Fibroblast of skin of right biceps (primary cell): ENCODE measurements at regions not wholly inside any gene's neighbourhood (a gene's known extent, or its start where the extent isn't known, plus 50 kb on each side); places are given as distances from the start of the nearest gene placed in this dataset.
A peak's percentile ranks its signal among the peaks of the same experiment; 100 is the strongest.

ENCODE experiments used
- DNase-seq: peaks from one replicate; pipeline ENCODE4 v3.0.0-alpha.2; 2013

DNA sequence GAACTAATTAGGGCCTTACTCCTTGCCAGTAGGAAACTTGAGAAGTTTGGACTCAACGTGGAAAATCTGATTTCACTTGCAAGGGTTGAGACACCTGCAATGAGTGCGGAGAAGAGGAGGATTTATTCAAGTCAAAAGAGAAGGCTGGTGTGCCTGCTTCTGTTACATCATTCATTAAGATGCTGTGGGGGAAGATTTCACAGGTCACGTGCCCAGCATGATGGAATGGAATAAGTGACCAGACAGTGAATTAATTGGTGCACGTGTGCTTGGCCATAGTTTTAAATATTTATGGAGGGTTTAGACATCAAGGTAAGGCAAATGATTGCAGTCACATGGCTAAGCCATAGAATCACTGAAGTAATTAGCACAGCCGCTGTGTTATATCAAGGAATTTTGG, 155.0 kb downstream of the C7orf25 start:
- DNase-seq: no peak

GRCh38 chr7:42753811-42754363, 158.0 kb downstream of the C7orf25 start:
- DNase-seq: no peak

DNA sequence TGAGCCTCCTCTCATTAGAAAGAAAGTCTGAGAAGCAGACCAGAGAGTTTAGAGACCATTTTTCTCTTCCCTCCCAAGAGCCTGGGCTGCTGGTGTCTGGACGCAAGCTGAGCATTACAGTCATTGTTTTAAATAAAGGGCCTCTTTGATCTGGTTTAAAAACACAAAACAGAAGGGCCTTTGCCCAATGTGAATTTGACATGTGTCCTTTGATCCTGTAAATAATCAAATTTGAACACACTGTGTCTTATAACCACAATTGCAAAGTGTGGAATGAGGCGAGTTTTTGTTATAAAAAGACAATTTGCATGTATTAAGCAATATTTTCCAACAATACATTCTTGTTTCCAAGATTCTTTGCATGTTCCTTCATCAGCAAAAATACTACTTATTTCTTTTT, 158.5 kb downstream of the C7orf25 start:
- no peak for DNase-seq

DNA sequence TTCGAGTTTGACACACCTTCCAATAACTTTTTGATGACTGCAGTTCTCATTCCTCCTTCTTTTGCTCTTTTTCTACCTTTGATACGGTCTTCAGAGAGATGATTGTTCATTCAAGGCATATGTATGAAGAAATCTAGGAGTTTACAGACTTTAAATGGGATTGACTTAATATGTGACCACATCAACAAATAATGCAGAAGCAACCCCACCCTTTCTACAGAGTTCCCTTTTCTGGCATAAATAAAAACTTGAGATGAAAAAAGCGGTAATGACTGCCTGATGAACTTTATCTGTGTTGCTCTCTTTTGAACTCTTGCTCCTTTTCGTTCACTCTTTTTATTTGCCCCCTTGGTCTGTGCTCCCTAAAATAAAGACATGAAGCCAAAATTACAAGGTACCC, 161.7 kb downstream of the C7orf25 start:
- DNase-seq: no peak

DNA sequence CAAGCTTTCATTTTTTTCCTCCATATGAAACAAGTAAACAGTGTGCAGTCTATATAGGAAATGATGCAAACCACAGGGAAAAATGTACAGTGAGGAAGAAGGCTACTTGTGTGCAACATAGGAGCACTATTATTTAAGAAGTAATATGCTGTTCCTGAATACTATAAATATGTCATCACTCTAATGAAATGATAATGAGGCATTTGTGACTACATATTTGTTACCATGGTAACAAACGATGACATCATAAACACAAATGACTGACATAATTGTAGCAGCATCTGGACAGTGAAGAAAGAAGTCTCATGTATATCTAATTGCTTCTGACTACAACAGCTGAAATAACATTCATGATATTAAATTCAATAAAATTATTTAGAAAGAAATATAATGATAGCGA, 164.8 kb downstream of the C7orf25 start:
- DNase-seq: peak; percentile 38

GRCh38 chr7:42746214-42746613, 165.7 kb downstream of the C7orf25 start:
- no peak for DNase-seq

DNA sequence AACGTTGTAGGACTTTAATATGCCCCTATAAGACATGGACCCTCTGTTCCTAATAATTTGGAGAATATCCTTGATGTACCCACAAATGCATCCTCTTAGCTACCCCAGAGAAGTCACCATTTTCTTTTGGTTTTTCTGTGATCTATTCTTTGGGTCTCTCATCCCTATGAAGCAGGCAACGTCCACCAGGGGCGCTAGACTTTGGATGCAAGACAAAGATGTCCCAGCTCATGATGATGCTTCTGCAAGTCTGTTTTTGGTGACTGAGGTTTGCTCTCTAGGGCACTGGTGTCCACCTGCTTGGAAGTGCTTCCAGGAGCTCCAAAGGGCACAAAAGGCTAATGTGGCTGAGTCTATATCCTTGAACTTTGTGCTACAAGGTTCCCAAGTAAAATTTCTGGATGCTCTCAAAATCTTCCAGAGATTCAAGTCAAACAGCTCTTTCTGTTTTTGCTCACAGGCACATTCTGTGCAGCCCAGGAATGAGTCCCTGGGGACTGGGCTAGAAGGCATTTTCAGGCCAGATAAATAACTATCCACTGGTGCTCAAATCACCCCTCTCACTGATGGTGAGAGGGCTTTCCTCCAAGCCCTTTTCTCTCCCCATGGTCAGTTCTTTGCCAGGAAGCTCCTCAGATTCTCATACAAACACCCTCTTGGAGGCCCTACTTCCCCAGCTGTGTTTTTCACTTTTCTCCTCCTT, 166.4 kb downstream of the C7orf25 start:
- DNase-seq: peak; percentile 33

DNA sequence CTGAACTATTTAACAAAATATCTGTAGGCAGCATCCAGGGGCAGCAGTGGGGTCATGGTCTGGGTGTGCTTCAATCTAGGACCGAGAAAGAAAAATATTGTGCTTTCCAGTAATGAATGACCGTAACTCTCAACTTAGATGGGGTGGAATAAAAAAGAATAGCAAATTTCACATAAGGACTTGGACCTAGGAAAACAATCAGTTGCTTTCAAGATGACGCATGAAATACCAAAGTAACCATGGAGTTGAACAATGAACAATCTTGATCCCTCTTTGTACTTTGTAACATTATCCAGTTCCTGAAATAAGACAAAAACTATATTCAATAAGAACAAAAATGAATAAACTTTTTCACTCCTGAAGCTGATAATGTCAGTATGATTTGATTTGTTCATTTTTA, 167.1 kb downstream of the C7orf25 start:
- no peak for DNase-seq

GRCh38 chr7:42743077-42743858, 168.6 kb downstream of the C7orf25 start:
- no peak for DNase-seq

- DNase-seq: no peak
Measured at GRCh38 chr7:42742318-42742717, 169.6 kb downstream of the C7orf25 start.

GRCh38 chr7:42740408-42740807, 171.5 kb downstream of the C7orf25 start:
- peak; percentile 62 for DNase-seq

- DNase-seq: peak; percentile 36
Measured at GRCh38 chr7:42739638-42740037, 172.2 kb downstream of the C7orf25 start.

- DNase-seq: no peak
Measured at GRCh38 chr7:42736931-42737330, 174.9 kb downstream of the C7orf25 start.

DNA sequence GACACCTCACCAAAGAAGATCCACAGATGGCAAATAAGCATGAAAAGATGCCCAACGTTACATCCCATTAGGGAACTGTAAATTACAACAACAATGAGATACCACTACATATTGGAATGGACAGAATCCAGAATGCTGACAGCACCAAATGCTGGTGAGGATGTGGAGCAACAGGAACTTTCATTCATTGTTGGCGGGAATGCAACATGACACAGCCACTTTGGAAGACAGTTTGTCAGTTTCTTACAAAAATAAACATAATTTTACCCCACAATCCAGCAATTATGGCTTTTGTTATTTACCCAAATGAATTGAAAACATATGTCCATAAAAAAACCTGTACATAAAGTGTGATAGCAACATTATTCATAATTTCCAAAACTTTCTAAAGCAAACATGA, 176.8 kb downstream of the C7orf25 start:
- peak; percentile 51 for DNase-seq

GRCh38 chr7:42734568-42734967, 177.3 kb downstream of the C7orf25 start:
- DNase-seq: peak; percentile 68

DNA sequence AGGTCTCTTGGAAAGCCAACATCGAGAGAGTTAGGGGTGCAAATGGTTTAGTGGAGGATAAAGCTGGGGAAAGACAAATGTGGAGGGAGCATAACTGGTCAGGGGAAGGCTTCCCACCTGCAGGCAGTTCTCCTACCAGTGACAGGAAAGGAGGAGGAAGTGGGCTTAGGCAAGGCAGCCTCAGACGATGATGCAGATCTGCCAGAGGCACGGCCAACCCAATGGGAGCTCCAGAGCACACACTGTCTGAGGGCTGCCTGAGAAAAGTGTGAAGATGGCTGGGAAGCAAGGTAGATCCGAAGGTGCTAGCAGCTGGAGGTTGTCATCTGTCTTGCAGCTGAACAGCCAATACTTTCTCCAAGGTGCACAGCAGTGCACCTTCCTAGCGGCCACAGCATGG, 178.8 kb downstream of the C7orf25 start:
- DNase-seq: no peak

DNA sequence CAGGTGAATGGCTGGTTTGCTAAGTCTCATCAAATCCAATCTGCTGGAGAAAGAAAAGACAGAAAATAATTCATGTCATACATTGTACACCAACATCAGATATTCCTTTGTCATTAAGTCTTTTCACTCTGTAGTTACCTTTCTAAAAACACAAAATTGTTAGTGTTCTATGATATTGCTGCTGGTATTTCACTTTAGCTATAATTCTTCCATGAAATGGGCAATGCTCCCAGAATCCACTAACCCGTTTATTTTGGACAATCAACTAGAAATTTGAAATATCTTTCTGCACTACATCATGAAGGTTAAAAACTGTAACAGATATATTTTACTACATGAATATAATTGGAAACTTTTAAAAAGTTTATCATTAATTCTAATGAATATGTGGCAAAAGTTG, 181.3 kb downstream of the C7orf25 start:
- DNase-seq: peak; percentile 47

GRCh38 chr7:42729053-42729765, 182.7 kb downstream of the C7orf25 start:
- DNase-seq: no peak

GRCh38 chr7:42727451-42727850, 184.4 kb downstream of the C7orf25 start:
- DNase-seq: no peak

DNA sequence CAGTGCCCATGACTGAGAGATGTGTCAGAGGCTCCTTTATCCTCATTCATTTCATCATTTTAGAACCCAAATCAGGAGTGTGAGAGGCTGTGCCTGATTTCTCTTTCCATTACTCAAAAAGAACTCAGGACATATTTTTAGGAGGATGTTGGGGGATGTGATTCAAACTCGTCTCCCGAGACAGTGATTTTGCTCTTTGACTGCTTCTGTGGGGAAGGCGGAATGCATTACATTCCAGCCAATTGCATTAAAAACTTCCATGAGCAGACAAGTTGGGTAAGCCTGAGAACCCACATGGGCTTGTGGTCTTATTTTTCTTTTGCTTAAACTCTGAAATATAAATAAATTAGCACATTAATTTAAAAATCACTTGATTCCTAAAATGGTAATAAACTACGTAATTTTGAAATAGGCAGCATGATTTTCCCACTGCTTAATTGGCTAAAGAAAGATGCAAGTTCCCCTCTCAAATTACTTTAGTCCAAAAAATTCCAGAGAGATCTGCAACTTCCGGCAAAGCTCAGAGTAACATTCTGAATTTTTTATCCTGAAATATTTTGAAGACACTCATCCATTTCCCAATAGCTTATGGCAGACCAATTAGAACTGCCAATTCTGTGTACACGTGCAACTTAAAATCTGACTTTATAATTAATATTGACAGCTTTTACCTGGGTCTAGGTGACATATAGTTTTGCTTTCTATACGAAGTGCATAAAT, 185.6 kb downstream of the C7orf25 start:
- DNase-seq: peak; percentile 87

DNA sequence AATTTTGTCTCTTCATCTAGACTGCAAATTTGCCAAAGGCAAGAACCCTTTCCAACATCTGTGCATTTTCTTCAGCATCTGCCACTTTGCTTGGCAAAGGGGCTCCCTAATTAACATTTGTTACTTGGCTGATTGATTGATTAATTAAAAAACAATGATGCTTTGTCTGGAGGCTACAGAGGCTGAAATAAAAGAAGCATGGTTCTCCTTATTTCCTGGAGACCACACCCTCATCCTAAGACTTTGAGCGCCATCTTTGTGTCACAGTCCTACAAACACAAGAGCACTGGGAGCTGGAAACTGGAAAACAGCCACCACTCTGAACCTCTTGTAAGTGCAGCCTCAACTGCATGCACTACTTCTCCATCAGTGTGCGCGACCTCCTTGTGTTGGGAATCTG, 189.2 kb downstream of the C7orf25 start:
- no peak for DNase-seq

GRCh38 chr7:42722198-42722597, 189.7 kb downstream of the C7orf25 start:
- DNase-seq: no peak
